Activated B cell treated with CpG ODN at 0.5 μM for 24 hours (primary cell): ENCODE measurements at regions not wholly inside any gene's neighbourhood (a gene's known extent, or its start where the extent isn't known, plus 50 kb on each side); places are given as distances from the start of the nearest gene placed in this dataset.

Source experiments
- ATAC-seq: fragments of 200-7000 bp; cut with Tn5 transposase; one replicate; pipeline ENCODE4 v1.10.0; 2021; ENCODE audit warnings: low read depth, mild to moderate bottlenecking, moderate library complexity
- CTCF ChIA-PET: fragments of 350-600 bp; sonication (Branson Sonifier 250); formaldehyde crosslinking; loops from one replicate; lab custom pipeline; 2021; ENCODE audit warnings: antibody characterized with exemption; lab: Charles Lee
- POLR2A ChIA-PET: fragments of 350-600 bp; sonication (Branson Sonifier 250); formaldehyde crosslinking; loops from one replicate; lab custom pipeline; 2021; ENCODE audit warnings: antibody characterized with exemption; lab: Charles Lee
- DNase-seq: peaks from one replicate; pipeline ENCODE4 v3.0.0; 2022
- H3K27ac Mint-ChIP-seq: one replicate; pipeline ENCODE4 v1.8.0; 2020; ENCODE audit warnings: mixed read lengths
- H3K27me3 Mint-ChIP-seq: one replicate; pipeline ENCODE4 v1.8.0; 2021; ENCODE audit warnings: mixed read lengths
- H3K36me3 Mint-ChIP-seq: one replicate; pipeline ENCODE4 v1.8.0; 2021; ENCODE audit warnings: low read depth, mixed read lengths
- H3K4me1 Mint-ChIP-seq: one replicate; pipeline ENCODE4 v1.8.0; 2021; ENCODE audit warnings: mixed read lengths
- H3K4me3 Mint-ChIP-seq: one replicate; pipeline ENCODE4 v1.8.0; 2020; ENCODE audit warnings: mild to moderate bottlenecking, mixed read lengths
- H3K9me3 Mint-ChIP-seq: one replicate; pipeline ENCODE4 v1.8.0; 2020; ENCODE audit warnings: mixed read lengths
- CTCF ChIP-seq: fragments of 200-600 bp; IDR thresholded peaks from one replicate; pipeline ENCODE4 v1.8.0; 2022; ENCODE audit warnings: antibody characterized with exemption, mild to moderate bottlenecking
- intact Hi-C: fragments of 100-400 bp; cut with micrococcal nuclease; formaldehyde crosslinking; loops from one replicate; pipeline ENCODE4 v1.15.1; 2024

DNA sequence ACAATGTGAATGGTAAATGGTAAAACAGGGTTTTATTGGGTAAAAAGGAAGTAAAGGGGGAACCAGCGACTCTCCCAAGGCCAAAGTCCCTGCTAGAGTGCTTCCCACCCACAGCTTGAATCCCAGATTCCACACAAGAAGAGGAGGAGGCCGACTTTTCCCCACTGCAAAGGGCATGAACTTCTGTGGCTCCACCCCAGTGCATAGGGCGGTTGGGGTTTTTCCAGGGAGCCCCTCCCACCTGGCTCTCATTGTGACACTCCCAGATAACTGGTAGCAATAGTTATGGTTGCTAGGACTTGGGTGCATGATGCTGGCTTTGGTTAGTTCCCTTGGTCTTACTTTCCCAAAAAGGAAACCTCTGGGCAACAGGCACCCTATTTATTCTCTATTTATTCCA lies 666.0 kb upstream of the CA10 start:
- Mint-ChIP-seq H3K27me3 (no peaks in the 10 kb centered on the region), H3K27ac (no peak overlapping the region), H3K9me3 (peaks cover 3% of the 10 kb centered on the region), H3K4me3 (no peak overlapping the region), H3K36me3 (no peaks in the 10 kb centered on the region), H3K4me1 (no peaks in the 10 kb centered on the region)
- ATAC-seq (no peak), DNase-seq (no peak)
- CTCF ChIA-PET = no interaction called here
- POLR2A ChIA-PET = no interaction called here
- no peak for TF ChIP-seq CTCF
- intact Hi-C loops = no loop called here

GRCh38 chr17:52823155-52823554 lies 664.6 kb upstream of the CA10 start:
- no peak for DNase-seq
- Mint-ChIP-seq H3K4me1 (no peaks in the 10 kb centered on the region), H3K4me3 (no peak overlapping the region), H3K9me3 (peaks cover 1% of the 10 kb centered on the region), H3K27ac (no peak overlapping the region), H3K36me3 (no peaks in the 10 kb centered on the region), H3K27me3 (no peaks in the 10 kb centered on the region)
- ChIA-PET CTCF (no interaction called here), POLR2A (no interaction called here)
- no peak for TF ChIP-seq CTCF
- ATAC-seq = no peak
- intact Hi-C loops = no loop called here

DNA sequence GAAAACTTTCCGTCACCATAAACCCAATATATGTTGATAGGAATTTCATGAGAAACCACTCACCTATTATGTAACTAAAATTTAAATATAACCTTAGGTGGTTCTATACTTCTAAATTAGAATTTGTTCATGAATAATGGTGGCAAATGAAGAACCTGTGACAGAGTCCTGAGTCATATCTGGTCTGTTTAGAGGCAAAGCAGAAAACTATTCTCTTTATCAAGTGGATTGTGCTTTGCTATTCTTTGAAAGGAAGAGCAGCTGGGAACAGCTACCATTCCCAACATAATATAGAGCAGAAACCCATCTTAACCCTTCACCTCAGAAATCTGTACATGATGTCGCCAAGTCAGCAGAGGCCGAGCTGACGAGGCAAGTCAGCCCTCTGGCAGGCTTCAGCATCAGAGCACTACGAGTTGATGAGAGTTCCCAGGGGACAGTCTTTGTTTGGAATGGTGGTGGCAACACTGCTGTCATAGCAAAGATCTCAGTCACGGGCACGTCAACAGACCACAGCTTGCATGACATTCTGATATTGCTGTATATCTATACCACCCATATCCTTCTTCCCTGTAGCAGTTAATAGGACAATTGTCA lies 631.9 kb upstream of the CA10 start:
- intact Hi-C loops = no loop called here
- Mint-ChIP-seq H3K9me3 (peaks cover 4% of the 10 kb centered on the region), H3K27ac (no peak overlapping the region), H3K27me3 (no peaks in the 10 kb centered on the region), H3K4me1 (no peaks in the 10 kb centered on the region), H3K4me3 (no peak overlapping the region), H3K36me3 (no peaks in the 10 kb centered on the region)
- ChIA-PET POLR2A (no interaction called here), CTCF (no interaction called here)
- DNase-seq = no peak
- ATAC-seq = no peak
- TF ChIP-seq CTCF = no peak

- POLR2A ChIA-PET = no interaction called here
- intact Hi-C loops = no loop called here
- H3K4me1 Mint-ChIP-seq = no peaks in the 10 kb centered on the region
- no peak overlapping the region for H3K27ac Mint-ChIP-seq
- ATAC-seq (no peak), DNase-seq (no peak)
- H3K9me3 Mint-ChIP-seq = peaks cover 4% of the 10 kb centered on the region
- CTCF ChIA-PET = no interaction called here
- TF ChIP-seq CTCF = no peak
- no peaks in the 10 kb centered on the region for H3K36me3 Mint-ChIP-seq
- H3K27me3 Mint-ChIP-seq = no peaks in the 10 kb centered on the region
- no peak overlapping the region for H3K4me3 Mint-ChIP-seq
These were observed 631.3 kb upstream of the CA10 start for GRCh38 chr17:52789829-52790228.

DNA sequence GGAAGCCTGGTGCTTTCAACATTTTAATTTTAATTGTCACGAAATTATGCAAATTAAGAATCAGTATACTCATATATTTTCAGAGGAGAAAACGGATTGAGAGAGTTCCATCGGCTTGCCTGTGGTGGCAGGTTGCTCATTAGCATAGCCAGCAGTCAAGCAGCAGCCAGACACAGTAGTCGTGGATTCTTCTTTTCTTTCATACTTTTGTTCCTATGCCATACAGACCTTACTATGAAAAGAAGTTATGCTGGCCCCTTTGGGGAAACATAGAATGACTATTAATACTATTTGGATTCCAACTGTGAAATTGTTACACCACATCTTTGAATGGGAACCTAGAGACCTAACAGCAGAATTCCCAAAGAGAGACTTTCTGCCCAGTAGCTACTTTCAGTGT lies 617.7 kb upstream of the CA10 start:
- peaks cover 7% of the 10 kb centered on the region for H3K9me3 Mint-ChIP-seq

More for the DNA sequence above, 617.7 kb upstream of the CA10 start:
- no peaks in the 10 kb centered on the region for H3K4me1 Mint-ChIP-seq
- H3K27me3 Mint-ChIP-seq = no peaks in the 10 kb centered on the region
- DNase-seq = no peak
- no peak overlapping the region for H3K4me3 Mint-ChIP-seq
- ATAC-seq = no peak
- H3K36me3 Mint-ChIP-seq = no peaks in the 10 kb centered on the region
- no peak overlapping the region for H3K27ac Mint-ChIP-seq
- CTCF ChIA-PET = no interaction called here
- intact Hi-C loops = no loop called here
- POLR2A ChIA-PET = no interaction called here
- no peak for TF ChIP-seq CTCF
